GM12878 (cell line): ENCODE measurements at regions not wholly inside any gene's neighbourhood (a gene's known extent, or its start where the extent isn't known, plus 50 kb on each side); places are given as distances from the start of the nearest gene placed in this dataset.

Experiments
- ATAC-seq: fragments of 200-7000 bp; cut with Tn5 transposase; 3 replicates; pipeline ENCODE4 v1.9.1; 2020; ENCODE audit warnings: mild to moderate bottlenecking, moderate library complexity
- BruUV-seq: library from RNA; stranded (reverse); fragments of 400-500 nt; replicated peaks from 2 replicates; lab custom pipeline; 2021; lab: Mats Ljungman, UMichigan
- CTCF ChIA-PET: fragments of 300-600 bp; sonication (Branson Sonifier 250); formaldehyde crosslinking; extraction: SDS; loops from one replicate; lab custom pipeline; 2021; ENCODE audit warnings: inconsistent platforms; lab: Yijun Ruan, JAX
- POLR2A ChIA-PET: fragments of 350-600 bp; formaldehyde crosslinking; extraction: SDS; loops from one replicate; lab custom pipeline; 2021; ENCODE audit warnings: inconsistent platforms; lab: Charles Lee
- RAD21 ChIA-PET: fragments of 300-600 bp; sonication (Branson Sonifier 250); formaldehyde crosslinking; loops from one replicate; lab custom pipeline; 2023; ENCODE audit warnings: antibody characterized with exemption; ENCODE audit not compliant: unreplicated experiment; lab: Charles Lee
- SMC1A ChIA-PET: fragments of 300-600 bp; sonication (Branson Sonifier 250); formaldehyde crosslinking; loops from one replicate; lab custom pipeline; 2023; ENCODE audit not compliant: unreplicated experiment, uncharacterized antibody; lab: Charles Lee
- DNase-seq: peaks from one replicate; pipeline ENCODE4 v3.0.0-alpha.2; 2011; ENCODE audit warnings: low read depth, low spot score
- FAIRE-seq: peaks from 3 replicates; lab custom pipeline; 2011; peaks lifted over from hg19 to GRCh38; lab: Jason Lieb, UNC
- H2AFZ ChIP-seq: 2 replicates; pipeline ENCODE4 v1.6.0; 2011; ENCODE audit warnings: low read depth, low read length, control low read depth; ENCODE audit not compliant: control insufficient read depth
- H3K27ac ChIP-seq: 2 replicates; pipeline ENCODE4 v1.5.1; 2011; ENCODE audit warnings: control low read depth; ENCODE audit not compliant: control insufficient read depth, insufficient read depth
- H3K27me3 ChIP-seq, 2 experiments: replicated peaks in 1 of 2; 2 replicates each; pipeline versions ENCODE4 v1.6.0 to v1.6.1; 2011; ENCODE audit warnings: low read length in 1 of 2; ENCODE audit not compliant: control insufficient read depth in 2 of 2, insufficient read depth in 2 of 2
- H3K36me3 ChIP-seq, 2 experiments: 2 replicates each; pipeline ENCODE4 v1.5.1; 2011; ENCODE audit warnings: low read length in 1 of 2; ENCODE audit not compliant: control insufficient read depth in 2 of 2, insufficient read depth in 2 of 2
- H3K4me1 ChIP-seq: 2 replicates; pipeline ENCODE4 v1.6.1; 2011; ENCODE audit warnings: mild to moderate bottlenecking, low read length, moderate library complexity, mixed read lengths; ENCODE audit not compliant: control insufficient read depth, insufficient read depth
- H3K4me2 ChIP-seq: 2 replicates; pipeline ENCODE4 v1.6.0; 2011; ENCODE audit warnings: control low read depth; ENCODE audit not compliant: control insufficient read depth, insufficient read depth
- H3K4me3 ChIP-seq: fragments of 200-600 bp; sonication (generic); 2 replicates; pipeline ENCODE4 v1.5.1; 2016
- H3K79me2 ChIP-seq: 2 replicates; pipeline ENCODE4 v1.6.0; 2011; ENCODE audit warnings: low read length; ENCODE audit not compliant: control insufficient read depth, insufficient read depth
- H3K9ac ChIP-seq: 2 replicates; pipeline ENCODE4 v1.8.0; 2011; ENCODE audit warnings: low read length, control low read depth, mixed read lengths; ENCODE audit not compliant: control insufficient read depth, insufficient read depth
- H3K9me3 ChIP-seq: replicated peaks from 3 replicates; pipeline ENCODE4 v1.5.1; 2011; ENCODE audit warnings: mild to moderate bottlenecking, low read length; ENCODE audit not compliant: control insufficient read depth, insufficient read depth
- H4K20me1 ChIP-seq: 2 replicates; pipeline ENCODE4 v1.6.0; 2011; ENCODE audit not compliant: control insufficient read depth, insufficient read depth
- ASH2L ChIP-seq: fragments of 300-600, 200-600 bp; sonication (generic); IDR thresholded peaks from 2 replicates; pipeline ENCODE4 v1.6.1; 2017; ENCODE audit warnings: low read depth, mild to moderate bottlenecking, borderline replicate concordance
- ATF7 ChIP-seq: fragments of 450-650 bp; IDR thresholded peaks from 2 replicates; pipeline ENCODE4 v1.6.1; 2016; ENCODE audit warnings: low read depth, mild to moderate bottlenecking
- BHLHE40 ChIP-seq, 2 experiments: fragments of 450-650 bp in 1 of 2; IDR thresholded peaks; 2 replicates each; pipeline ENCODE4 v1.6.1; 2011 to 2017; ENCODE audit warnings: low read depth in 2 of 2, borderline replicate concordance in 1 of 2, improper control_type of control experiment in 1 of 2, low read length in 1 of 2, mild to moderate bottlenecking in 1 of 2
- BMI1 ChIP-seq: fragments of 450-650 bp; IDR thresholded peaks from 2 replicates; pipeline ENCODE4 v1.6.1; 2016; ENCODE audit warnings: mild to moderate bottlenecking, moderate library complexity, borderline replicate concordance
- NR2C2 ChIP-seq: IDR thresholded peaks from 2 replicates; pipeline ENCODE4 v1.6.1; 2011; ENCODE audit warnings: borderline replicate concordance, low read depth; ENCODE audit not compliant: control insufficient read depth, insufficient read length
- POLR2A ChIP-seq: IDR thresholded peaks from 2 replicates; pipeline ENCODE4 v1.6.1; 2011; ENCODE audit warnings: low read depth, mild to moderate bottlenecking, low read length
- POU2F2 ChIP-seq: IDR thresholded peaks from 3 replicates; pipeline ENCODE4 v1.6.1; 2011; ENCODE audit warnings: low read depth, mild to moderate bottlenecking, low read length, borderline replicate concordance
- RAD21 ChIP-seq: IDR thresholded peaks from 2 replicates; pipeline ENCODE4 v1.6.1; 2011; ENCODE audit warnings: mild to moderate bottlenecking, low read depth, low read length, moderate library complexity; ENCODE audit not compliant: insufficient read depth
- RCOR1 ChIP-seq: conservative IDR thresholded peaks from 2 replicates; pipeline ENCODE4 v1.6.1; 2012; ENCODE audit warnings: low read depth, low read length, improper control_type of control experiment
- RUNX3 ChIP-seq: IDR thresholded peaks from 2 replicates; pipeline ENCODE4 v1.6.1; 2012; ENCODE audit warnings: low read length, inconsistent platforms
- SPI1 ChIP-seq: IDR thresholded peaks from 2 replicates; pipeline ENCODE4 v1.6.1; 2011; ENCODE audit warnings: low read depth, mild to moderate bottlenecking, low read length, moderate library complexity, borderline replicate concordance; ENCODE audit not compliant: insufficient read depth
- TAF1 ChIP-seq: IDR thresholded peaks from 2 replicates; pipeline ENCODE4 v1.6.1; 2011; ENCODE audit warnings: mild to moderate bottlenecking, low read depth, low read length, borderline replicate concordance
- TCF12 ChIP-seq: IDR thresholded peaks from 2 replicates; pipeline ENCODE4 v1.6.1; 2011; ENCODE audit warnings: low read depth, mild to moderate bottlenecking, low read length
- ZZZ3 ChIP-seq: IDR thresholded peaks from 2 replicates; pipeline ENCODE4 v1.6.1; 2011; ENCODE audit warnings: low read depth; ENCODE audit not compliant: control insufficient read depth, insufficient read length
- WGBS: methylation state at CpG from one replicate; pipeline ENCODE4 v1.1.6; 2016; ENCODE audit warnings: low lambda C conversion rate; ENCODE audit not compliant: insufficient replicate concordance, insufficient coverage; ENCODE audit errors: missing lambda C conversion rate; 5-methylcytosine and 5-hydroxymethylcytosine counted together
- in situ Hi-C: fragments of 300-500 bp; cut with MboI; formaldehyde crosslinking; loops from 9 replicates; pipeline ENCODE4 v1.14.3; 2018; ENCODE audit warnings: mixed read lengths
- intact Hi-C: fragments of 100-400 bp; cut with micrococcal nuclease; formaldehyde crosslinking; loops from one replicate; pipeline ENCODE4 v1.14.2; 2022; ENCODE audit not compliant: unreplicated experiment
- TF ChIP-seq, protein P1 (sequence below): fragments of 450-650 bp; IDR thresholded peaks from 2 replicates; pipeline ENCODE4 v1.6.1; 2018; ENCODE audit warnings: mild to moderate bottlenecking, low read depth, moderate library complexity; ENCODE audit not compliant: partially characterized antibody
- TF ChIP-seq, protein P2 (sequence below): IDR thresholded peaks from 2 replicates; pipeline ENCODE4 v1.6.1; 2012; ENCODE audit warnings: low read length, inconsistent platforms
- TF ChIP-seq, protein P3 (sequence below), 3 experiments: IDR thresholded peaks in 2 of 3; conservative IDR thresholded peaks in 1 of 3; 2 replicates each; pipeline ENCODE4 v1.5.1; 2011; ENCODE audit warnings: low read depth in 3 of 3, low read length in 3 of 3, mild to moderate bottlenecking in 3 of 3, control low read depth in 2 of 3, moderate library complexity in 2 of 3, inconsistent platforms in 1 of 3, mixed read lengths in 1 of 3; ENCODE audit not compliant: control insufficient read depth in 2 of 3, insufficient read depth in 1 of 3; ENCODE audit errors: extremely low read depth in 1 of 3

DNA sequence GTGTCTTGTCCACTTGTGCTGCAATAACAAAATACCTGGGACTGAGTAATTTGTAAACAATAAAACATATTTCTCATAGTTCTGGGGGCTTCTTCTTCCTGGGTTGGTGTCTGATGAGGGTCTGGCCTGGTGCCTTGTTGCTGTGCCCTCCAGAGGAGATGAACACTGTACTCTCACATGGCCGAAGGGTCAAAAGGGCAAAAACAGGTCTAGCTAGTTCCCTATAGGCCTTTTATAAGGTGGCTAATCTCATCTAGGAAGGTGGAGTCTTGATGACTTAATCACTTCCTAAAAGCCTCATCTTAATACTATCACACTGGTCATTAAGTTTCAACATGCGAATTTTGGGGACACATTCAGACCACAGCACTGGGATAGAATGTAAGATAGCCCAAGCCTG is 228.4 kb downstream of the TLE3 start:
- no peak for ATAC-seq
- Histone ChIP-seq H3K4me1 (no peaks in the 10 kb centered on the region), H3K27me3 (no peaks in the 10 kb centered on the region; a peak in 1 of 4 replicates), H3K79me2 (no peaks in the 10 kb centered on the region), H3K9me3 (peaks cover 3% of the 10 kb centered on the region; the same call in 2 of the 3 replicates)
- POLR2A ChIA-PET = no interaction called here
- WGBS = 0% methylated on average over 2 of the region's 2 CpGs
- no peak for TF ChIP-seq ATF7
- no peak for TF ChIP-seq POLR2A
- no peak for TF ChIP-seq NR2C2
- TF ChIP-seq, protein P1, sequence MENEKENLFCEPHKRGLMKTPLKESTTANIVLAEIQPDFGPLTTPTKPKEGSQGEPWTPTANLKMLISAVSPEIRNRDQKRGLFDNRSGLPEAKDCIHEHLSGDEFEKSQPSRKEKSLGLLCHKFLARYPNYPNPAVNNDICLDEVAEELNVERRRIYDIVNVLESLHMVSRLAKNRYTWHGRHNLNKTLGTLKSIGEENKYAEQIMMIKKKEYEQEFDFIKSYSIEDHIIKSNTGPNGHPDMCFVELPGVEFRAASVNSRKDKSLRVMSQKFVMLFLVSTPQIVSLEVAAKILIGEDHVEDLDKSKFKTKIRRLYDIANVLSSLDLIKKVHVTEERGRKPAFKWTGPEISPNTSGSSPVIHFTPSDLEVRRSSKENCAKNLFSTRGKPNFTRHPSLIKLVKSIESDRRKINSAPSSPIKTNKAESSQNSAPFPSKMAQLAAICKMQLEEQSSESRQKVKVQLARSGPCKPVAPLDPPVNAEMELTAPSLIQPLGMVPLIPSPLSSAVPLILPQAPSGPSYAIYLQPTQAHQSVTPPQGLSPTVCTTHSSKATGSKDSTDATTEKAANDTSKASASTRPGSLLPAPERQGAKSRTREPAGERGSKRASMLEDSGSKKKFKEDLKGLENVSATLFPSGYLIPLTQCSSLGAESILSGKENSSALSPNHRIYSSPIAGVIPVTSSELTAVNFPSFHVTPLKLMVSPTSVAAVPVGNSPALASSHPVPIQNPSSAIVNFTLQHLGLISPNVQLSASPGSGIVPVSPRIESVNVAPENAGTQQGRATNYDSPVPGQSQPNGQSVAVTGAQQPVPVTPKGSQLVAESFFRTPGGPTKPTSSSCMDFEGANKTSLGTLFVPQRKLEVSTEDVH = no peak
- no peak for TF ChIP-seq ASH2L
- TF ChIP-seq TCF12 = no peak
- no peak for TF ChIP-seq POU2F2
- TF ChIP-seq RCOR1 = no peak
- TF ChIP-seq SPI1 = no peak
- TF ChIP-seq TAF1 = no peak
- TF ChIP-seq BMI1 = no peak
- TF ChIP-seq ZZZ3 = no peak
- TF ChIP-seq, protein P2, sequence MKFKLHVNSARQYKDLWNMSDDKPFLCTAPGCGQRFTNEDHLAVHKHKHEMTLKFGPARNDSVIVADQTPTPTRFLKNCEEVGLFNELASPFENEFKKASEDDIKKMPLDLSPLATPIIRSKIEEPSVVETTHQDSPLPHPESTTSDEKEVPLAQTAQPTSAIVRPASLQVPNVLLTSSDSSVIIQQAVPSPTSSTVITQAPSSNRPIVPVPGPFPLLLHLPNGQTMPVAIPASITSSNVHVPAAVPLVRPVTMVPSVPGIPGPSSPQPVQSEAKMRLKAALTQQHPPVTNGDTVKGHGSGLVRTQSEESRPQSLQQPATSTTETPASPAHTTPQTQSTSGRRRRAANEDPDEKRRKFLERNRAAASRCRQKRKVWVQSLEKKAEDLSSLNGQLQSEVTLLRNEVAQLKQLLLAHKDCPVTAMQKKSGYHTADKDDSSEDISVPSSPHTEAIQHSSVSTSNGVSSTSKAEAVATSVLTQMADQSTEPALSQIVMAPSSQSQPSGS = no peak
- TF ChIP-seq BHLHE40 (IDR thresholded peaks at IDR 0.05; ENCODE audit: borderline replicate concordance in 1 of 2, low read depth in 2 of 2, low read length in 1 of 2) = no peak
- no peak for TF ChIP-seq RUNX3
- TF ChIP-seq RAD21 = no peak
- TF ChIP-seq, protein P3, sequence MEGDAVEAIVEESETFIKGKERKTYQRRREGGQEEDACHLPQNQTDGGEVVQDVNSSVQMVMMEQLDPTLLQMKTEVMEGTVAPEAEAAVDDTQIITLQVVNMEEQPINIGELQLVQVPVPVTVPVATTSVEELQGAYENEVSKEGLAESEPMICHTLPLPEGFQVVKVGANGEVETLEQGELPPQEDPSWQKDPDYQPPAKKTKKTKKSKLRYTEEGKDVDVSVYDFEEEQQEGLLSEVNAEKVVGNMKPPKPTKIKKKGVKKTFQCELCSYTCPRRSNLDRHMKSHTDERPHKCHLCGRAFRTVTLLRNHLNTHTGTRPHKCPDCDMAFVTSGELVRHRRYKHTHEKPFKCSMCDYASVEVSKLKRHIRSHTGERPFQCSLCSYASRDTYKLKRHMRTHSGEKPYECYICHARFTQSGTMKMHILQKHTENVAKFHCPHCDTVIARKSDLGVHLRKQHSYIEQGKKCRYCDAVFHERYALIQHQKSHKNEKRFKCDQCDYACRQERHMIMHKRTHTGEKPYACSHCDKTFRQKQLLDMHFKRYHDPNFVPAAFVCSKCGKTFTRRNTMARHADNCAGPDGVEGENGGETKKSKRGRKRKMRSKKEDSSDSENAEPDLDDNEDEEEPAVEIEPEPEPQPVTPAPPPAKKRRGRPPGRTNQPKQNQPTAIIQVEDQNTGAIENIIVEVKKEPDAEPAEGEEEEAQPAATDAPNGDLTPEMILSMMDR (IDR thresholded peaks at IDR 0.05 in 2 of 3, conservative IDR thresholded peaks at IDR 0.05 in 1 of 3; ENCODE audit: control insufficient read depth in 2 of 3, extremely low read depth in 1 of 3, insufficient read depth in 1 of 3, low read depth in 3 of 3, low read length in 3 of 3) = no peak
- TF ChIP-seq, all 136 proteins: peak for 0
- Histone ChIP-seq H3K27ac (no peak overlapping the region), H3K9ac (no peak overlapping the region), H4K20me1 (no peaks in the 10 kb centered on the region), H2AFZ (no peak overlapping the region), H3K4me2 (no peak overlapping the region), H3K36me3 (no peaks in the 10 kb centered on the region), H3K4me3 (no peak overlapping the region)
- SMC1A ChIA-PET = no interaction called here
- no TSS peak for BruUV-seq
- no peak for FAIRE-seq
- in situ Hi-C loops = no loop called here
- intact Hi-C loops = no loop called here
- DNase-seq = no peak
- RAD21 ChIA-PET = no interaction called here
- CTCF ChIA-PET = no interaction called here
